ENCODE measurements at regions not wholly inside any gene's neighbourhood (a gene's known extent, or its start where the extent isn't known, plus 50 kb on each side); places are given as distances from the start of the nearest gene placed in this dataset.

GRCh38 chr21:32216293-32216692 is 62.6 kb downstream of the MIS18A start:
- Histone ChIP-seq H3K4me3 (no peak overlapping the region), H3K36me3 (no peaks in the 10 kb centered on the region), H3K27ac (no peak overlapping the region), H3K4me1 (no peaks in the 10 kb centered on the region), H3K27me3 (no peaks in the 10 kb centered on the region), H3K9me3 (no peaks in the 10 kb centered on the region)
- TF ChIP-seq POLR2A (IDR thresholded peaks at IDR 0.05) (no peak), POLR2AphosphoS5 (IDR thresholded peaks at IDR 0.05) (no peak), CTCF (IDR thresholded peaks at IDR 0.05) (no peak), EP300 (IDR thresholded peaks at IDR 0.05) (no peak)
- no peak for DNase-seq
- no peak for ATAC-seq (ENCODE audit: low FRiP score in 2 of 2)

- WGBS, 2 donors = 77 to 78% methylated on average over 5 of the region's 5 CpGs
These were observed 63.6 kb downstream of the MIS18A start for GRCh38 chr21:32215306-32215685.

DNA sequence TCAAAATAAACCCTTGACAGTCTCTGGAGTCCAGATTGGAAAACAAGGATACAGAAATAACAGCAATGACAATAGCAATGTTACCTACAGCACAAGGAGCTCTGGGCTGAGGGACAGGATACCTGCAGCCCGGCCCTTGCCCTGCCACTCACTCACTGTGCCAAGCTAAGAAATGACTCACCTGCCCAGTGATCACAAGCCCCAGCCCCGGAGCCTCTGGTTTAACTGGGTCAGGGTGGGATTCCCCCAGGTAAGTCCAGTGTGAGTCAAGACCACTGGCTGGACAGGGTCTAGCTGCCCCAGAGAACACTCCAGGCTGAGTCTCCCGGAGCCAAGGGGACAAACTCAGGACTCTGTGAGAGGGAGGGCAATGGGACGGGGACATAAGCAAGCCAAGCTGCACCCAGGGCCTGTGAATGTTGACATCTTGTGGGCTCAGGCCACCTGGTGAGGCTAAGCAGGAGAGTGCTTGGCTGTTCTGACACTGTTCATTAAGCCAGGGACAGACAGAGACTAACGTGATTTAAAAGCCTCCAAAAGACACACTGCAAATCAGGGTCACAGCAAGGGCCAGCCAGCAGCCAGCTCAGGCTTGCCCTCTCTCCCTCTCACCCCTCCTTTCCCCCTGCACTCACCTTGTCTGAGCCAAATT is 64.1 kb downstream of the MIS18A start:
- ATAC-seq (ENCODE audit: low FRiP score in 2 of 2) (peak in 1 of 2 donors; percentile 11), DNase-seq (no peak)
- WGBS, 2 donors = 81 to 83% methylated on average over 3 to 5 of the region's 5 CpGs
- Histone ChIP-seq H3K36me3 (no peaks in the 10 kb centered on the region), H3K9me3 (no peaks in the 10 kb centered on the region), H3K4me3 (no peak overlapping the region), H3K27ac (no peak overlapping the region), H3K27me3 (no peaks in the 10 kb centered on the region), H3K4me1 (no peaks in the 10 kb centered on the region)
- TF ChIP-seq EP300 (IDR thresholded peaks at IDR 0.05) (no peak), POLR2AphosphoS5 (IDR thresholded peaks at IDR 0.05) (no peak), CTCF (IDR thresholded peaks at IDR 0.05) (no peak), POLR2A (IDR thresholded peaks at IDR 0.05) (no peak)

More at GRCh38 chr21:32215306-32215685, 63.6 kb downstream of the MIS18A start:
- no peak overlapping the region for H3K4me3 ChIP-seq
- DNase-seq (no peak), ATAC-seq (ENCODE audit: low FRiP score in 2 of 2) (no peak)
- no peak overlapping the region for H3K27ac ChIP-seq
- no peak for TF ChIP-seq POLR2A (IDR thresholded peaks at IDR 0.05)
- no peak for TF ChIP-seq POLR2AphosphoS5 (IDR thresholded peaks at IDR 0.05)
- no peak for TF ChIP-seq EP300 (IDR thresholded peaks at IDR 0.05)
- no peak for TF ChIP-seq CTCF (IDR thresholded peaks at IDR 0.05)
- H3K27me3 ChIP-seq = no peaks in the 10 kb centered on the region
- no peaks in the 10 kb centered on the region for H3K36me3 ChIP-seq
- no peaks in the 10 kb centered on the region for H3K4me1 ChIP-seq
- H3K9me3 ChIP-seq = no peaks in the 10 kb centered on the region

- DNase-seq = no peak
- Histone ChIP-seq H3K4me1 (no peaks in the 10 kb centered on the region), H3K27ac (no peak overlapping the region), H3K36me3 (no peaks in the 10 kb centered on the region), H3K27me3 (no peaks in the 10 kb centered on the region), H3K4me3 (no peak overlapping the region), H3K9me3 (no peaks in the 10 kb centered on the region)
- no peak for ATAC-seq (ENCODE audit: low FRiP score in 2 of 2)
- 77 to 82% methylated on average over 4 of the region's 4 CpGs for WGBS, 2 donors
- TF ChIP-seq EP300 (IDR thresholded peaks at IDR 0.05) (no peak), POLR2A (IDR thresholded peaks at IDR 0.05) (no peak), CTCF (IDR thresholded peaks at IDR 0.05) (no peak), POLR2AphosphoS5 (IDR thresholded peaks at IDR 0.05) (no peak)
These were observed 66.7 kb downstream of the MIS18A start for GRCh38 chr21:32212116-32212515.

DNA sequence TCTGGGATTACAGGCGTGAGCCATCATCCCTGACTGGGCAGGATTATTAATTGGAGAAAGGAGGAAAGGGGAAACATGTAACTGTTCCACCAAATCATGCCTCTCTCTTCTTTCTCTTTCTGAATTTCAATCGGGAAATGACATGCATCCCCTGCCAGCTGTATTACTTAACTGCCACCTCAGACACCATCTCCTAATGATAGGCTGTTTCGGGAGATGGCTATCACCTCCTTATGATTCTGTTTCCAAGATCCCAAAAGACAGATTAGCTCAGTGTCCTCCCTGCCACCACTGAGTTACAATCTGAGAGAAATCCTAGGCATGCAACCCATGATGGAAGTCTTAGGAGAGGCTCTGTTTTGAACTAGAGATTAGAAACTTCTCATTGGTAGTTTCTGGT is 67.5 kb downstream of the MIS18A start:
- WGBS, 2 donors = 69 to 72% methylated on average over 3 of the region's 3 CpGs
- no peak for TF ChIP-seq POLR2A (IDR thresholded peaks at IDR 0.05)
- TF ChIP-seq POLR2AphosphoS5 (IDR thresholded peaks at IDR 0.05) = no peak
- TF ChIP-seq CTCF (IDR thresholded peaks at IDR 0.05) = no peak
- TF ChIP-seq EP300 (IDR thresholded peaks at IDR 0.05) = no peak
- no peaks in the 10 kb centered on the region for H3K4me1 ChIP-seq
- no peaks in the 10 kb centered on the region for H3K27me3 ChIP-seq
- no peaks in the 10 kb centered on the region for H3K9me3 ChIP-seq
- H3K36me3 ChIP-seq = no peaks in the 10 kb centered on the region
- DNase-seq = no peak
- ATAC-seq (ENCODE audit: low FRiP score in 2 of 2) = no peak
- H3K27ac ChIP-seq = no peak overlapping the region
- H3K4me3 ChIP-seq = no peak overlapping the region

Measured in upper lobe of left lung (tissue), 6 donors.